Prostate gland (tissue), 2 donors: ENCODE measurements at regions not wholly inside any gene's neighbourhood (a gene's known extent, or its start where the extent isn't known, plus 50 kb on each side); places are given as distances from the start of the nearest gene placed in this dataset.

Experiments
- CTCF ChIP-seq, 4 experiments: fragments of 200-600 bp in 2 of 4; fragments of 450-650 bp in 2 of 4; sonication (generic) in 2 of 4; IDR thresholded peaks; 1 replicate in 3 of 4; 2 replicates in 1 of 4; pipeline ENCODE4 v1.5.1; 2016 to 2019; ENCODE audit warnings: antibody characterized with exemption in 4 of 4, mild to moderate bottlenecking in 2 of 4, moderate library complexity in 2 of 4
- POLR2AphosphoS5 ChIP-seq: sonication (generic); formaldehyde crosslinking; IDR thresholded peaks from one replicate; pipeline ENCODE4 v1.6.1; 2017; ENCODE audit warnings: antibody characterized with exemption

GRCh38 chr4:11155208-11155867, 273.4 kb downstream of the HS3ST1 start:
- no peak for TF ChIP-seq POLR2AphosphoS5
- no peak for TF ChIP-seq CTCF (IDR thresholded peaks at IDR 0.05)
